ENCODE measurements at regions not wholly inside any gene's neighbourhood (a gene's known extent, or its start where the extent isn't known, plus 50 kb on each side); places are given as distances from the start of the nearest gene placed in this dataset.

DNA sequence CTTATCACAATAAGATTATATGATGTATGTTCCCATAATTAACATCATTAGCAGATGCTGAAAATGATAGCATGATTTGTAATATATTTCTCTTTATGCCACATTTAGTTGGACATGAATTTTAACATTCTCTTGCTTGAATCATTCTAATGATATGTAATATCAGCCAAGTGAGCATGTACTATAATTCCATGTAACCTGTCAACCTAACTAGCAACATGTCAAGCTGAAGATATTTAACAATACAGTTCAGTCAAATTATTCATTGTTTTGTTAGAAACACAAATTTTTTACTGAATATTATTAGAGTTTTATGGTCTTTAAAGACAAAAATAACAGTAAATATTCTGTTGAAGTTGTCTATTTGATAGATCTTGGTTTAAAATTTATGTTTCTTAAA lies 920.4 kb upstream of the PCDH10 start:
- no peaks in the 10 kb centered on the region for H3K9me2 ChIP-seq (replicated peaks; ENCODE audit: low read depth, low read length)
- peaks cover 21% of the 10 kb centered on the region for H3K4me1 ChIP-seq (ENCODE audit: insufficient read depth, low read length, poor library complexity, severe bottlenecking)
- H3K27me3 ChIP-seq (ENCODE audit: insufficient read depth, low read length, poor library complexity, severe bottlenecking), result no peaks in the 10 kb centered on the region
- H3K9ac ChIP-seq (ENCODE audit: low read depth, low read length, poor library complexity, severe bottlenecking), result no peak overlapping the region
- no peaks in the 10 kb centered on the region for H3F3A ChIP-seq (ENCODE audit: low read depth)
- TF ChIP-seq, protein P1, sequence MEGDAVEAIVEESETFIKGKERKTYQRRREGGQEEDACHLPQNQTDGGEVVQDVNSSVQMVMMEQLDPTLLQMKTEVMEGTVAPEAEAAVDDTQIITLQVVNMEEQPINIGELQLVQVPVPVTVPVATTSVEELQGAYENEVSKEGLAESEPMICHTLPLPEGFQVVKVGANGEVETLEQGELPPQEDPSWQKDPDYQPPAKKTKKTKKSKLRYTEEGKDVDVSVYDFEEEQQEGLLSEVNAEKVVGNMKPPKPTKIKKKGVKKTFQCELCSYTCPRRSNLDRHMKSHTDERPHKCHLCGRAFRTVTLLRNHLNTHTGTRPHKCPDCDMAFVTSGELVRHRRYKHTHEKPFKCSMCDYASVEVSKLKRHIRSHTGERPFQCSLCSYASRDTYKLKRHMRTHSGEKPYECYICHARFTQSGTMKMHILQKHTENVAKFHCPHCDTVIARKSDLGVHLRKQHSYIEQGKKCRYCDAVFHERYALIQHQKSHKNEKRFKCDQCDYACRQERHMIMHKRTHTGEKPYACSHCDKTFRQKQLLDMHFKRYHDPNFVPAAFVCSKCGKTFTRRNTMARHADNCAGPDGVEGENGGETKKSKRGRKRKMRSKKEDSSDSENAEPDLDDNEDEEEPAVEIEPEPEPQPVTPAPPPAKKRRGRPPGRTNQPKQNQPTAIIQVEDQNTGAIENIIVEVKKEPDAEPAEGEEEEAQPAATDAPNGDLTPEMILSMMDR (conservative IDR thresholded peaks at IDR 0.05; ENCODE audit: low read length), result no peak
- TF ChIP-seq EZH2phosphoT487 (IDR thresholded peaks at IDR 0.05; ENCODE audit: borderline replicate concordance), result no peak
- no peak overlapping the region for H3K4me2 ChIP-seq (ENCODE audit: low read depth, low read length, poor library complexity, severe bottlenecking)
- H4K20me1 ChIP-seq (ENCODE audit: insufficient read depth, low read length, poor library complexity, severe bottlenecking), result no peaks in the 10 kb centered on the region
- peaks cover 5% of the 10 kb centered on the region; the same call in 1 of the 2 replicates for H3K9me3 ChIP-seq (ENCODE audit: insufficient read depth, low read depth, low read length)
- no peaks in the 10 kb centered on the region for H3K36me3 ChIP-seq (ENCODE audit: insufficient read depth, low read length)
- H3K4me3 ChIP-seq (ENCODE audit: low read length, poor library complexity, severe bottlenecking), result no peak overlapping the region
- H3K79me2 ChIP-seq (ENCODE audit: insufficient read depth, low read length), result no peaks in the 10 kb centered on the region
- no peak overlapping the region for H2AFZ ChIP-seq (ENCODE audit: low read length)

DNA sequence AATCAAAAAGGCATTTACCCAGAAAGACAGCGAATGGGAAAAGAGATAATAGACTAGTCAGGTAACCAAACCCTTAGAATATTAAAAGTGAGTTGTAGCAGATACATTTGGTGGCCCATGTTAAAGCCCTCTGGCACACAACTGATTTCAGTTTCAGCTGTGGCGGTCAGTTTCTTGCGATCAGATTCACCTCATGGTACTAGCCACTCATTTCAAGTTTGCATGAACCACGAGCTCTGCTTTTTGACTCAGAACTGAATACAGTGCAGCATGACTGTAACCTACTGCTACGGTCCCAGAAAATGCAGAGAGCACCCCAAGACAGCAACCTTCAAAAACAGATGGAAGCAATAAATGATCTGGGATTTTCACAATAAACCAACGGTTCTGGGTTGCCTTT lies 919.1 kb upstream of the PCDH10 start:
- Histone ChIP-seq H3K9me3 (ENCODE audit: insufficient read depth, low read depth, low read length) (peaks cover 5% of the 10 kb centered on the region; the same call in 1 of the 2 replicates), H3K9ac (ENCODE audit: low read depth, low read length, poor library complexity, severe bottlenecking) (no peak overlapping the region), H3K4me2 (ENCODE audit: low read depth, low read length, poor library complexity, severe bottlenecking) (no peak overlapping the region)

DNA sequence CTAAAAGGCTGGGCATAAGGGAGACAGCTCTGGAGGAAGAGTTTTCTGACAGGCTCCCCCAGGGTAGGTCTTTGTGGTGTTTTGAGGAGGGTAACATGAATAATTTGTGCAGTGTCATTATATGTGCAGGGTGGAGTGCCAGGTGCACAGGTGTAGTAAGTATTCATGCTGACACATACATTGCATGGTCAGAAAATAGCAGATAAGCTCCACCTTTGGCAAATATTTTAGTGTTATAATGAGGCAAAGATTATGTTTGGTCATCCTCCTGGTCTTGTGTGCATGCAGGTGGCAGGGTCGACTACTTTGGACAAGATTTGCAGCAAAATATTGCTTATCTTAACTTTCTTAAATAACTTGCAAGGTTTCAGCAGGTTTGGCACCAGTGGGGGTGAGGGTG lies 910.4 kb upstream of the PCDH10 start:
- no peaks in the 10 kb centered on the region for H3K4me1 ChIP-seq (ENCODE audit: insufficient read depth, low read length, poor library complexity, severe bottlenecking)
- no peaks in the 10 kb centered on the region for H3K36me3 ChIP-seq (ENCODE audit: insufficient read depth, low read length)
- H3K4me2 ChIP-seq (ENCODE audit: low read depth, low read length, poor library complexity, severe bottlenecking), result no peak overlapping the region
- TF ChIP-seq, protein P1 (conservative IDR thresholded peaks at IDR 0.05; ENCODE audit: low read length), result no peak
- no peak for TF ChIP-seq EZH2phosphoT487 (IDR thresholded peaks at IDR 0.05; ENCODE audit: borderline replicate concordance)
- H3K9ac ChIP-seq (ENCODE audit: low read depth, low read length, poor library complexity, severe bottlenecking), result no peak overlapping the region
- no peaks in the 10 kb centered on the region for H3K79me2 ChIP-seq (ENCODE audit: insufficient read depth, low read length)
- H4K20me1 ChIP-seq (ENCODE audit: insufficient read depth, low read length, poor library complexity, severe bottlenecking), result no peaks in the 10 kb centered on the region
- no peak overlapping the region for H2AFZ ChIP-seq (ENCODE audit: low read length)
- no peaks in the 10 kb centered on the region for H3K9me2 ChIP-seq (replicated peaks; ENCODE audit: low read depth, low read length)
- 0 out of 2 replicates have a peak, but pooled peaks cover 6% of the 10 kb centered on the region for H3K9me3 ChIP-seq (ENCODE audit: insufficient read depth, low read depth, low read length)
- no peak overlapping the region for H3K4me3 ChIP-seq (ENCODE audit: low read length, poor library complexity, severe bottlenecking)
- H3K27me3 ChIP-seq (ENCODE audit: insufficient read depth, low read length, poor library complexity, severe bottlenecking), result no peaks in the 10 kb centered on the region
- H3F3A ChIP-seq (ENCODE audit: low read depth), result no peaks in the 10 kb centered on the region

More for the DNA sequence above, 919.1 kb upstream of the PCDH10 start:
- no peaks in the 10 kb centered on the region for H3K79me2 ChIP-seq (ENCODE audit: insufficient read depth, low read length)
- H4K20me1 ChIP-seq (ENCODE audit: insufficient read depth, low read length, poor library complexity, severe bottlenecking), result no peaks in the 10 kb centered on the region
- peaks cover 21% of the 10 kb centered on the region for H3K4me1 ChIP-seq (ENCODE audit: insufficient read depth, low read length, poor library complexity, severe bottlenecking)
- H2AFZ ChIP-seq (ENCODE audit: low read length), result peak overlapping the region; percentile 14
- no peaks in the 10 kb centered on the region for H3K36me3 ChIP-seq (ENCODE audit: insufficient read depth, low read length)
- no peak overlapping the region for H3K4me3 ChIP-seq (ENCODE audit: low read length, poor library complexity, severe bottlenecking)
- no peak for TF ChIP-seq EZH2phosphoT487 (IDR thresholded peaks at IDR 0.05; ENCODE audit: borderline replicate concordance)
- TF ChIP-seq, protein P1 (conservative IDR thresholded peaks at IDR 0.05; ENCODE audit: low read length), result no peak
- H3F3A ChIP-seq (ENCODE audit: low read depth), result no peaks in the 10 kb centered on the region
- H3K27me3 ChIP-seq (ENCODE audit: insufficient read depth, low read length, poor library complexity, severe bottlenecking), result no peaks in the 10 kb centered on the region
- no peaks in the 10 kb centered on the region for H3K9me2 ChIP-seq (replicated peaks; ENCODE audit: low read depth, low read length)

Measured in Loucy (cell line).